ENCODE measurements at regions not wholly inside any gene's neighbourhood (a gene's known extent, or its start where the extent isn't known, plus 50 kb on each side); places are given as distances from the start of the nearest gene placed in this dataset.

- Histone ChIP-seq H3K9ac (ENCODE audit: low read depth, low read length, poor library complexity, severe bottlenecking) (no peak overlapping the region), H3K4me1 (ENCODE audit: insufficient read depth, low read length, poor library complexity, severe bottlenecking) (no peaks in the 10 kb centered on the region), H3K36me3 (ENCODE audit: insufficient read depth, low read length) (no peaks in the 10 kb centered on the region), H3K27me3 (ENCODE audit: insufficient read depth, low read length, poor library complexity, severe bottlenecking) (no peaks in the 10 kb centered on the region), H3K9me2 (replicated peaks; ENCODE audit: low read depth, low read length) (no peaks in the 10 kb centered on the region), H3K79me2 (ENCODE audit: insufficient read depth, low read length) (no peaks in the 10 kb centered on the region), H2AFZ (ENCODE audit: low read length) (no peak overlapping the region), H3F3A (ENCODE audit: low read depth) (no peaks in the 10 kb centered on the region), H3K4me2 (ENCODE audit: low read depth, low read length, poor library complexity, severe bottlenecking) (no peak overlapping the region), H3K9me3 (ENCODE audit: insufficient read depth, low read depth, low read length) (no peaks in the 10 kb centered on the region), H3K4me3 (ENCODE audit: low read length, poor library complexity, severe bottlenecking) (no peak overlapping the region), H4K20me1 (ENCODE audit: insufficient read depth, low read length, poor library complexity, severe bottlenecking) (no peaks in the 10 kb centered on the region)
- no peak for TF ChIP-seq CTCF (conservative IDR thresholded peaks at IDR 0.05; ENCODE audit: low read length)
- TF ChIP-seq EZH2phosphoT487 (IDR thresholded peaks at IDR 0.05; ENCODE audit: borderline replicate concordance), result no peak
Measured at GRCh38 chr17:79428988-79429387, 181.9 kb downstream of the RBFOX3 start.

GRCh38 chr17:79427621-79428539, 183.0 kb downstream of the RBFOX3 start:
- Histone ChIP-seq H3K79me2 (ENCODE audit: insufficient read depth, low read length) (no peaks in the 10 kb centered on the region), H3K4me3 (ENCODE audit: low read length, poor library complexity, severe bottlenecking) (no peak overlapping the region), H3K4me2 (ENCODE audit: low read depth, low read length, poor library complexity, severe bottlenecking) (no peak overlapping the region), H3K9me2 (replicated peaks; ENCODE audit: low read depth, low read length) (no peaks in the 10 kb centered on the region), H3K9me3 (ENCODE audit: insufficient read depth, low read depth, low read length) (no peaks in the 10 kb centered on the region), H3K4me1 (ENCODE audit: insufficient read depth, low read length, poor library complexity, severe bottlenecking) (no peaks in the 10 kb centered on the region), H3K27me3 (ENCODE audit: insufficient read depth, low read length, poor library complexity, severe bottlenecking) (no peaks in the 10 kb centered on the region), H3F3A (ENCODE audit: low read depth) (no peaks in the 10 kb centered on the region), H3K36me3 (ENCODE audit: insufficient read depth, low read length) (no peaks in the 10 kb centered on the region), H4K20me1 (ENCODE audit: insufficient read depth, low read length, poor library complexity, severe bottlenecking) (no peaks in the 10 kb centered on the region), H2AFZ (ENCODE audit: low read length) (no peak overlapping the region), H3K9ac (ENCODE audit: low read depth, low read length, poor library complexity, severe bottlenecking) (no peak overlapping the region)
- TF ChIP-seq EZH2phosphoT487 (IDR thresholded peaks at IDR 0.05; ENCODE audit: borderline replicate concordance), result no peak
- TF ChIP-seq CTCF (conservative IDR thresholded peaks at IDR 0.05; ENCODE audit: low read length), result no peak

GRCh38 chr17:79425686-79426085, 185.2 kb downstream of the RBFOX3 start:
- no peak overlapping the region for H3K4me2 ChIP-seq (ENCODE audit: low read depth, low read length, poor library complexity, severe bottlenecking)
- H4K20me1 ChIP-seq (ENCODE audit: insufficient read depth, low read length, poor library complexity, severe bottlenecking), result no peaks in the 10 kb centered on the region
- TF ChIP-seq EZH2phosphoT487 (IDR thresholded peaks at IDR 0.05; ENCODE audit: borderline replicate concordance) (no peak), CTCF (conservative IDR thresholded peaks at IDR 0.05; ENCODE audit: low read length) (no peak)
- H3K9me2 ChIP-seq (replicated peaks; ENCODE audit: low read depth, low read length), result no peaks in the 10 kb centered on the region
- H3K36me3 ChIP-seq (ENCODE audit: insufficient read depth, low read length), result no peaks in the 10 kb centered on the region
- H2AFZ ChIP-seq (ENCODE audit: low read length), result no peak overlapping the region
- no peak overlapping the region for H3K9ac ChIP-seq (ENCODE audit: low read depth, low read length, poor library complexity, severe bottlenecking)
- H3K27me3 ChIP-seq (ENCODE audit: insufficient read depth, low read length, poor library complexity, severe bottlenecking), result no peaks in the 10 kb centered on the region
- H3F3A ChIP-seq (ENCODE audit: low read depth), result no peaks in the 10 kb centered on the region
- no peaks in the 10 kb centered on the region for H3K79me2 ChIP-seq (ENCODE audit: insufficient read depth, low read length)
- no peaks in the 10 kb centered on the region for H3K9me3 ChIP-seq (ENCODE audit: insufficient read depth, low read depth, low read length)
- no peak overlapping the region for H3K4me3 ChIP-seq (ENCODE audit: low read length, poor library complexity, severe bottlenecking)
- H3K4me1 ChIP-seq (ENCODE audit: insufficient read depth, low read length, poor library complexity, severe bottlenecking), result no peaks in the 10 kb centered on the region
